ENCODE measurements at regions not wholly inside any gene's neighbourhood (a gene's known extent, or its start where the extent isn't known, plus 50 kb on each side); places are given as distances from the start of the nearest gene placed in this dataset.

- TF ChIP-seq, protein P1, sequence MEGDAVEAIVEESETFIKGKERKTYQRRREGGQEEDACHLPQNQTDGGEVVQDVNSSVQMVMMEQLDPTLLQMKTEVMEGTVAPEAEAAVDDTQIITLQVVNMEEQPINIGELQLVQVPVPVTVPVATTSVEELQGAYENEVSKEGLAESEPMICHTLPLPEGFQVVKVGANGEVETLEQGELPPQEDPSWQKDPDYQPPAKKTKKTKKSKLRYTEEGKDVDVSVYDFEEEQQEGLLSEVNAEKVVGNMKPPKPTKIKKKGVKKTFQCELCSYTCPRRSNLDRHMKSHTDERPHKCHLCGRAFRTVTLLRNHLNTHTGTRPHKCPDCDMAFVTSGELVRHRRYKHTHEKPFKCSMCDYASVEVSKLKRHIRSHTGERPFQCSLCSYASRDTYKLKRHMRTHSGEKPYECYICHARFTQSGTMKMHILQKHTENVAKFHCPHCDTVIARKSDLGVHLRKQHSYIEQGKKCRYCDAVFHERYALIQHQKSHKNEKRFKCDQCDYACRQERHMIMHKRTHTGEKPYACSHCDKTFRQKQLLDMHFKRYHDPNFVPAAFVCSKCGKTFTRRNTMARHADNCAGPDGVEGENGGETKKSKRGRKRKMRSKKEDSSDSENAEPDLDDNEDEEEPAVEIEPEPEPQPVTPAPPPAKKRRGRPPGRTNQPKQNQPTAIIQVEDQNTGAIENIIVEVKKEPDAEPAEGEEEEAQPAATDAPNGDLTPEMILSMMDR (IDR thresholded peaks at IDR 0.05; ENCODE audit: insufficient read depth, low read length) = no peak
- TF ChIP-seq SPI1 (IDR thresholded peaks at IDR 0.05; ENCODE audit: borderline replicate concordance, low read depth) = no peak
- TF ChIP-seq, protein P2, sequence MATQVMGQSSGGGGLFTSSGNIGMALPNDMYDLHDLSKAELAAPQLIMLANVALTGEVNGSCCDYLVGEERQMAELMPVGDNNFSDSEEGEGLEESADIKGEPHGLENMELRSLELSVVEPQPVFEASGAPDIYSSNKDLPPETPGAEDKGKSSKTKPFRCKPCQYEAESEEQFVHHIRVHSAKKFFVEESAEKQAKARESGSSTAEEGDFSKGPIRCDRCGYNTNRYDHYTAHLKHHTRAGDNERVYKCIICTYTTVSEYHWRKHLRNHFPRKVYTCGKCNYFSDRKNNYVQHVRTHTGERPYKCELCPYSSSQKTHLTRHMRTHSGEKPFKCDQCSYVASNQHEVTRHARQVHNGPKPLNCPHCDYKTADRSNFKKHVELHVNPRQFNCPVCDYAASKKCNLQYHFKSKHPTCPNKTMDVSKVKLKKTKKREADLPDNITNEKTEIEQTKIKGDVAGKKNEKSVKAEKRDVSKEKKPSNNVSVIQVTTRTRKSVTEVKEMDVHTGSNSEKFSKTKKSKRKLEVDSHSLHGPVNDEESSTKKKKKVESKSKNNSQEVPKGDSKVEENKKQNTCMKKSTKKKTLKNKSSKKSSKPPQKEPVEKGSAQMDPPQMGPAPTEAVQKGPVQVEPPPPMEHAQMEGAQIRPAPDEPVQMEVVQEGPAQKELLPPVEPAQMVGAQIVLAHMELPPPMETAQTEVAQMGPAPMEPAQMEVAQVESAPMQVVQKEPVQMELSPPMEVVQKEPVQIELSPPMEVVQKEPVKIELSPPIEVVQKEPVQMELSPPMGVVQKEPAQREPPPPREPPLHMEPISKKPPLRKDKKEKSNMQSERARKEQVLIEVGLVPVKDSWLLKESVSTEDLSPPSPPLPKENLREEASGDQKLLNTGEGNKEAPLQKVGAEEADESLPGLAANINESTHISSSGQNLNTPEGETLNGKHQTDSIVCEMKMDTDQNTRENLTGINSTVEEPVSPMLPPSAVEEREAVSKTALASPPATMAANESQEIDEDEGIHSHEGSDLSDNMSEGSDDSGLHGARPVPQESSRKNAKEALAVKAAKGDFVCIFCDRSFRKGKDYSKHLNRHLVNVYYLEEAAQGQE (IDR thresholded peaks at IDR 0.05; ENCODE audit: insufficient replicate concordance, low read depth) = no peak
These were observed 1594.2 kb upstream of the CDH9 start for GRCh38 chr5:28632607-28633006.

All from HL-60 (cell line).